ENCODE measurements at regions not wholly inside any gene's neighbourhood (a gene's known extent, or its start where the extent isn't known, plus 50 kb on each side); places are given as distances from the start of the nearest gene placed in this dataset.

DNA sequence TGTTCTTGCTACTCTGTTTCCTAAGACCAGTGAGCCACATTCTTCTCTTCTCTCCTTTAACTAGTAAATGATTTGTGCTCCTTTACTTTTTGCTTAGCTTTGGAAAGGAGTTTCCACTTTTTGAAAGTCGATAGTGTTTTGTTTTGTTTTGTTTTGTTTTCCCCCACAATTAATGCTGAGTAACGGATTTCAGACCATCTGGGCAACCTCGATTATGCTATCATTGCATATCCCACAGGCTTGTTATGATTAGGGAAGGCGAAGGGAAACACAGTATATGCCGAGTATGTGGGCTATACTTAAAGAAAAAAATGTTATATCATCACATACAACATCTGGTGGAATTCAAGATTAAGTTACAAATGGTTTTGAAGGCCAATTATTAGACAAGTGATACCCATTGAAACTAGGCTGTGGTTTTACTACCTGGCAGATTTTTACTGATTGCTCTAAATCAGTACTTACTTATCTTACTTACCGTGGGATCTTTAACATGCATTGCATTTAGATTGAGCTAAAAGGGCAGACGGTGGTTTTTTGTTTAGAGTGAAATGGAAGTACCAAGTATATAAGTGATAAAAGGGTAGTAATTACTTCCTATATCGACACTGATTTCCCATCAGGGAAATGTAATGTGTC lies 361.3 kb upstream of the SOX9 start:
- TF ChIP-seq, protein P1, sequence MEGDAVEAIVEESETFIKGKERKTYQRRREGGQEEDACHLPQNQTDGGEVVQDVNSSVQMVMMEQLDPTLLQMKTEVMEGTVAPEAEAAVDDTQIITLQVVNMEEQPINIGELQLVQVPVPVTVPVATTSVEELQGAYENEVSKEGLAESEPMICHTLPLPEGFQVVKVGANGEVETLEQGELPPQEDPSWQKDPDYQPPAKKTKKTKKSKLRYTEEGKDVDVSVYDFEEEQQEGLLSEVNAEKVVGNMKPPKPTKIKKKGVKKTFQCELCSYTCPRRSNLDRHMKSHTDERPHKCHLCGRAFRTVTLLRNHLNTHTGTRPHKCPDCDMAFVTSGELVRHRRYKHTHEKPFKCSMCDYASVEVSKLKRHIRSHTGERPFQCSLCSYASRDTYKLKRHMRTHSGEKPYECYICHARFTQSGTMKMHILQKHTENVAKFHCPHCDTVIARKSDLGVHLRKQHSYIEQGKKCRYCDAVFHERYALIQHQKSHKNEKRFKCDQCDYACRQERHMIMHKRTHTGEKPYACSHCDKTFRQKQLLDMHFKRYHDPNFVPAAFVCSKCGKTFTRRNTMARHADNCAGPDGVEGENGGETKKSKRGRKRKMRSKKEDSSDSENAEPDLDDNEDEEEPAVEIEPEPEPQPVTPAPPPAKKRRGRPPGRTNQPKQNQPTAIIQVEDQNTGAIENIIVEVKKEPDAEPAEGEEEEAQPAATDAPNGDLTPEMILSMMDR (optimal IDR thresholded peaks at IDR 0.05 in 1 of 3, IDR thresholded peaks at IDR 0.05 in 1 of 3, conservative IDR thresholded peaks at IDR 0.05 in 1 of 3; ENCODE audit: extremely low read depth in 1 of 3, insufficient read depth in 2 of 3, low read length in 3 of 3): no peak
- TF ChIP-seq EZH2 (IDR thresholded peaks at IDR 0.05; ENCODE audit: low read length): no peak

All from keratinocyte (primary cell).